PC-9 (cell line): ENCODE measurements at regions not wholly inside any gene's neighbourhood (a gene's known extent, or its start where the extent isn't known, plus 50 kb on each side); places are given as distances from the start of the nearest gene placed in this dataset.

Experiments
- BruUV-seq: library from RNA; stranded (reverse); fragments of 400-500 nt; replicated peaks from 2 replicates; lab custom pipeline; 2021; lab: Mats Ljungman, UMichigan
- CTCF ChIA-PET: fragments of 300-600 bp; sonication (Branson Sonifier 250); formaldehyde crosslinking; loops from one replicate; lab custom pipeline; 2022; ENCODE audit warnings: antibody characterized with exemption; lab: Charles Lee
- POLR2A ChIA-PET: fragments of 300-600 bp; sonication (Branson Sonifier 250); formaldehyde crosslinking; loops from one replicate; lab custom pipeline; 2022; ENCODE audit warnings: antibody characterized with exemption; ENCODE audit not compliant: unreplicated experiment; lab: Charles Lee
- DNase-seq, 2 experiments: peaks; one replicate each; pipeline versions ENCODE4 v3.0.0 to v3.0.0-alpha.2; 2015 to 2022; ENCODE audit warnings: mixed read lengths in 1 of 2
- H2AFZ ChIP-seq: fragments of 200-600 bp; sonication (generic); 2 replicates; pipeline ENCODE4 v1.8.1; 2017; ENCODE audit warnings: antibody characterized with exemption
- H3F3A ChIP-seq: fragments of 200-600 bp; sonication (generic); 2 replicates; pipeline ENCODE4 v1.8.1; 2017; ENCODE audit warnings: antibody characterized with exemption, mild to moderate bottlenecking, low read depth; ENCODE audit not compliant: insufficient read depth
- H3K27ac ChIP-seq: fragments of 200-600 bp; sonication (generic); 2 replicates; pipeline ENCODE4 v1.6.1; 2016; ENCODE audit warnings: mixed run types
- H3K27me3 ChIP-seq: fragments of 200-600 bp; sonication (generic); 2 replicates; pipeline ENCODE4 v1.6.1; 2016; ENCODE audit warnings: low read depth, mixed run types; ENCODE audit not compliant: insufficient read depth
- H3K36me3 ChIP-seq: fragments of 200-600 bp; sonication (generic); 2 replicates; pipeline ENCODE4 v1.6.1; 2016; ENCODE audit warnings: low read depth, mixed run types
- H3K4me1 ChIP-seq: fragments of 200-600 bp; sonication (generic); replicated peaks from 2 replicates; pipeline ENCODE4 v1.6.1; 2016; ENCODE audit warnings: mixed run types; ENCODE audit not compliant: insufficient read depth
- H3K4me2 ChIP-seq: fragments of 200-600 bp; sonication (generic); 2 replicates; pipeline ENCODE4 v1.6.1; 2017; ENCODE audit warnings: mixed run types
- H3K4me3 ChIP-seq: fragments of 200-600 bp; sonication (generic); 2 replicates; pipeline ENCODE4 v1.6.1; 2016; ENCODE audit warnings: mixed run types
- H3K79me2 ChIP-seq: fragments of 200-600 bp; sonication (generic); 2 replicates; pipeline ENCODE4 v1.6.1; 2017; ENCODE audit warnings: low read depth, mixed run types
- H3K9me2 ChIP-seq: fragments of 200-600 bp; sonication (generic); 2 replicates; pipeline ENCODE4 v1.8.1; 2017; ENCODE audit warnings: mild to moderate bottlenecking; ENCODE audit not compliant: insufficient read depth
- H3K9me3 ChIP-seq: fragments of 200-600 bp; sonication (generic); 2 replicates; pipeline ENCODE4 v1.8.1; 2016; ENCODE audit warnings: low read depth; ENCODE audit not compliant: insufficient read depth
- H4K20me1 ChIP-seq: fragments of 200-600 bp; sonication (generic); 2 replicates; pipeline ENCODE4 v1.8.1; 2017; ENCODE audit not compliant: insufficient read depth
- CTCF ChIP-seq: fragments of 200-600 bp; sonication (generic); conservative IDR thresholded peaks from 2 replicates; pipeline ENCODE4 v1.6.1; 2017; ENCODE audit warnings: mixed run types, antibody characterized with exemption, mild to moderate bottlenecking, moderate library complexity
- EZH2 ChIP-seq: fragments of 200-600 bp; sonication (generic); IDR thresholded peaks from 2 replicates; pipeline ENCODE4 v1.8.0; 2017; ENCODE audit warnings: antibody characterized with exemption, low read depth
- intact Hi-C: fragments of 100-400 bp; cut with micrococcal nuclease; formaldehyde crosslinking; loops from one replicate; pipeline ENCODE4 v1.10.0; 2022; ENCODE audit not compliant: unreplicated experiment

- no peaks in the 10 kb centered on the region for H3K9me3 ChIP-seq
- H3K36me3 ChIP-seq: no peaks in the 10 kb centered on the region
- intact Hi-C loops: no loop called here
- H3K9me2 ChIP-seq: no peaks in the 10 kb centered on the region
- BruUV-seq: no TSS peak
- no peak overlapping the region for H3K4me2 ChIP-seq
- no peaks in the 10 kb centered on the region for H3K4me1 ChIP-seq
- no peaks in the 10 kb centered on the region for H3K79me2 ChIP-seq
- H3K27me3 ChIP-seq: no peaks in the 10 kb centered on the region
- POLR2A ChIA-PET: no interaction called here
- no peak for DNase-seq
- H2AFZ ChIP-seq: no peak overlapping the region
- H3F3A ChIP-seq: no peaks in the 10 kb centered on the region
- TF ChIP-seq CTCF: no peak
- H3K4me3 ChIP-seq: no peak overlapping the region
- CTCF ChIA-PET: no interaction called here
- H3K27ac ChIP-seq: no peak overlapping the region
- H4K20me1 ChIP-seq: no peaks in the 10 kb centered on the region
Measured at GRCh38 chr11:95570845-95571244, 218.7 kb downstream of the FAM76B start.

- Histone ChIP-seq H3K27me3 (no peaks in the 10 kb centered on the region), H3F3A (no peaks in the 10 kb centered on the region), H3K9me2 (no peaks in the 10 kb centered on the region), H3K36me3 (no peaks in the 10 kb centered on the region), H3K4me2 (no peak overlapping the region), H3K9me3 (no peaks in the 10 kb centered on the region), H3K79me2 (no peaks in the 10 kb centered on the region), H3K27ac (no peak overlapping the region), H3K4me3 (no peak overlapping the region), H4K20me1 (no peaks in the 10 kb centered on the region), H3K4me1 (no peaks in the 10 kb centered on the region), H2AFZ (no peak overlapping the region)
- CTCF ChIA-PET: no interaction called here
- intact Hi-C loops: no loop called here
- TF ChIP-seq EZH2 (no peak), CTCF (no peak)
- no TSS peak for BruUV-seq
- POLR2A ChIA-PET: no interaction called here
- no peak for DNase-seq
Measured at GRCh38 chr11:95569207-95569606, 220.4 kb downstream of the FAM76B start.

- intact Hi-C loops: no loop called here
- Histone ChIP-seq H3K4me1 (no peaks in the 10 kb centered on the region), H3K9me2 (no peaks in the 10 kb centered on the region), H4K20me1 (no peaks in the 10 kb centered on the region), H3K79me2 (no peaks in the 10 kb centered on the region), H3F3A (no peaks in the 10 kb centered on the region), H2AFZ (no peak overlapping the region), H3K4me2 (no peak overlapping the region), H3K27ac (no peak overlapping the region), H3K27me3 (no peaks in the 10 kb centered on the region), H3K36me3 (no peaks in the 10 kb centered on the region), H3K9me3 (no peaks in the 10 kb centered on the region), H3K4me3 (no peak overlapping the region)
- BruUV-seq: no TSS peak
- TF ChIP-seq EZH2 (no peak), CTCF (no peak)
- no peak for DNase-seq
- ChIA-PET CTCF (no interaction called here), POLR2A (no interaction called here)
Measured at GRCh38 chr11:95568281-95568680, 221.3 kb downstream of the FAM76B start.
